Panc1 (cell line): ENCODE measurements at regions not wholly inside any gene's neighbourhood (a gene's known extent, or its start where the extent isn't known, plus 50 kb on each side); places are given as distances from the start of the nearest gene placed in this dataset.
"Not testable (repeated sequence)": the region's sequence is repeated elsewhere in the genome, so short reads cannot be mapped to it uniquely, and the experiment has no call there.

Source experiments
- ATAC-seq: fragments of 200-7000 bp; cut with Tn5 transposase; 2 replicates; pipeline ENCODE4 v1.9.1; 2020; ENCODE audit warnings: mild to moderate bottlenecking, moderate library complexity
- BruUV-seq: library from RNA; stranded (reverse); fragments of 400-500 nt; replicated peaks from 2 replicates; lab custom pipeline; 2021; lab: Mats Ljungman, UMichigan
- CTCF ChIA-PET: fragments of 300-600 bp; sonication (Branson Sonifier 250); formaldehyde crosslinking; loops from one replicate; lab custom pipeline; 2022; ENCODE audit warnings: antibody characterized with exemption; lab: Charles Lee
- POLR2A ChIA-PET: fragments of 300-600 bp; sonication (Branson Sonifier 250); formaldehyde crosslinking; loops from one replicate; lab custom pipeline; 2022; ENCODE audit warnings: antibody characterized with exemption; lab: Charles Lee
- DNase-seq: peaks from one replicate; pipeline ENCODE4 v3.0.0-alpha.2; 2010; ENCODE audit warnings: low read depth, low spot score
- H3K27ac ChIP-seq: 2 replicates; pipeline ENCODE4 v1.5.1; 2011; ENCODE audit warnings: mild to moderate bottlenecking, low read length, inconsistent platforms
- H3K27me3 ChIP-seq: fragments of 200-500 bp; sonication (Bioruptor generic); 2 replicates; pipeline ENCODE4 v1.6.0; 2014; ENCODE audit warnings: low read length, inconsistent platforms; ENCODE audit not compliant: control insufficient read depth, insufficient read depth
- H3K36me3 ChIP-seq: fragments of 200-500 bp; sonication (Bioruptor generic); 2 replicates; pipeline ENCODE4 v1.5.1; 2014; ENCODE audit warnings: inconsistent platforms, mild to moderate bottlenecking, low read length, moderate library complexity; ENCODE audit not compliant: control insufficient read depth, insufficient read depth
- H3K4me1 ChIP-seq: 2 replicates; pipeline ENCODE4 v1.5.1; 2011; ENCODE audit warnings: inconsistent platforms, mild to moderate bottlenecking, low read length, moderate library complexity; ENCODE audit not compliant: control insufficient read depth, insufficient read depth
- H3K4me3 ChIP-seq, 2 experiments: 2 replicates each; pipeline ENCODE4 v1.5.1; 2011 to 2012; ENCODE audit warnings: low read depth in 2 of 2, low read length in 2 of 2, mild to moderate bottlenecking in 2 of 2, inconsistent platforms in 1 of 2, moderate library complexity in 1 of 2
- H3K9me3 ChIP-seq: fragments of 200-500 bp; sonication (Bioruptor generic); 2 replicates; pipeline ENCODE4 v1.5.1; 2014; ENCODE audit warnings: low read depth, mild to moderate bottlenecking, inconsistent platforms, low read length, moderate library complexity; ENCODE audit not compliant: control insufficient read depth, insufficient read depth
- CTCF ChIP-seq: fragments of 450-650 bp; IDR thresholded peaks from 2 replicates; pipeline ENCODE4 v1.5.1; 2017; ENCODE audit warnings: mild to moderate bottlenecking
- POLR2AphosphoS5 ChIP-seq: IDR thresholded peaks from 2 replicates; pipeline ENCODE4 v1.6.1; 2012; ENCODE audit warnings: mild to moderate bottlenecking, low read depth, low read length, moderate library complexity
- REST ChIP-seq, 2 experiments: IDR thresholded peaks; 2 replicates each; pipeline ENCODE4 v1.6.1; 2011 to 2012; ENCODE audit warnings: low read depth in 2 of 2, control low read depth in 1 of 2, low read length in 1 of 2, mild to moderate bottlenecking in 1 of 2, moderate library complexity in 1 of 2; ENCODE audit not compliant: insufficient read depth in 1 of 2
- SIN3A ChIP-seq: IDR thresholded peaks from 2 replicates; pipeline ENCODE4 v1.6.1; 2012; ENCODE audit warnings: low read depth, mild to moderate bottlenecking, low read length, moderate library complexity, borderline replicate concordance; ENCODE audit not compliant: insufficient read depth
- TCF7L2 ChIP-seq: IDR thresholded peaks from 2 replicates; pipeline ENCODE4 v1.6.1; 2011; ENCODE audit warnings: mild to moderate bottlenecking, low read depth, low read length, inconsistent platforms
- in situ Hi-C: cut with HindIII; loops from 2 replicates; pipeline ENCODE4 v1.10.0; 2016; ENCODE audit warnings: low sequenced_read_pairs, low pct_unique_long_range_greater_than_20kb
- intact Hi-C: fragments of 100-400 bp; cut with micrococcal nuclease; formaldehyde crosslinking; loops from one replicate; pipeline ENCODE4 v1.10.0; 2022; ENCODE audit not compliant: unreplicated experiment

- ATAC-seq = no peak
- ChIA-PET CTCF (no interaction called here), POLR2A (no interaction called here)
- no peak overlapping the region for H3K27ac ChIP-seq
- no peaks in the 10 kb centered on the region for H3K36me3 ChIP-seq
- TF ChIP-seq TCF7L2 (no peak), CTCF (no peak), POLR2AphosphoS5 (no peak), SIN3A (no peak), REST (IDR thresholded peaks at IDR 0.05; ENCODE audit: insufficient read depth in 1 of 2, low read depth in 2 of 2, low read length in 1 of 2) (no peak)
- no peaks in the 10 kb centered on the region for H3K4me1 ChIP-seq
- intact Hi-C loops = no loop called here
- H3K27me3 ChIP-seq = no peaks in the 10 kb centered on the region
- no peak overlapping the region for H3K4me3 ChIP-seq
- no TSS peak for BruUV-seq
- H3K9me3 ChIP-seq = no peaks in the 10 kb centered on the region
- no peak for DNase-seq
- in situ Hi-C loops = no loop called here
Measured at GRCh38 chr5:166803058-166803457, 1488.4 kb upstream of the WWC1 start.

GRCh38 chr5:166804223-166804622 is 1487.2 kb upstream of the WWC1 start:
- intact Hi-C loops, CTCF ChIA-PET, BruUV-seq: not testable (repeated sequence)

GRCh38 chr5:166804693-166805092 is 1486.8 kb upstream of the WWC1 start:
- in situ Hi-C loops, CTCF ChIA-PET, intact Hi-C loops, DNase-seq, BruUV-seq, POLR2A ChIA-PET, H3K27ac ChIP-seq, ATAC-seq, H3K9me3 ChIP-seq, H3K27me3 ChIP-seq, H3K36me3 ChIP-seq, H3K4me1 ChIP-seq, H3K4me3 ChIP-seq: not testable (repeated sequence)

More at GRCh38 chr5:166804223-166804622, 1487.2 kb upstream of the WWC1 start:
- H3K9me3 ChIP-seq, in situ Hi-C loops, H3K4me1 ChIP-seq, H3K36me3 ChIP-seq, POLR2A ChIA-PET, H3K4me3 ChIP-seq, H3K27ac ChIP-seq, ATAC-seq, H3K27me3 ChIP-seq, DNase-seq: not testable (repeated sequence)

GRCh38 chr5:166810093-166810658 is 1481.3 kb upstream of the WWC1 start:
- POLR2A ChIA-PET, ATAC-seq, H3K27me3 ChIP-seq, BruUV-seq, intact Hi-C loops, H3K9me3 ChIP-seq, CTCF ChIA-PET, DNase-seq, H3K4me3 ChIP-seq, in situ Hi-C loops, H3K27ac ChIP-seq, H3K36me3 ChIP-seq, H3K4me1 ChIP-seq: not testable (repeated sequence)
